Calu3 (cell line): ENCODE measurements at regions not wholly inside any gene's neighbourhood (a gene's known extent, or its start where the extent isn't known, plus 50 kb on each side); places are given as distances from the start of the nearest gene placed in this dataset.

Experiments used
- BruUV-seq: library from RNA; stranded (reverse); fragments of 400-500 nt; replicated peaks from 2 replicates; lab custom pipeline; 2021; lab: Mats Ljungman, UMichigan
- CTCF ChIA-PET: fragments of 300-600 bp; sonication (Branson Sonifier 250); formaldehyde crosslinking; loops from one replicate; lab custom pipeline; 2022; ENCODE audit warnings: antibody characterized with exemption; lab: Charles Lee
- DNase-seq: peaks from one replicate; pipeline ENCODE4 v3.0.0; 2022
- H3K27ac Mint-ChIP-seq: one replicate; pipeline ENCODE4 v1.8.0; 2022; ENCODE audit warnings: mixed read lengths; ENCODE audit not compliant: unreplicated experiment
- H3K27me3 Mint-ChIP-seq: one replicate; pipeline ENCODE4 v1.8.0; 2022; ENCODE audit warnings: mixed read lengths; ENCODE audit not compliant: unreplicated experiment
- H3K36me3 Mint-ChIP-seq: one replicate; pipeline ENCODE4 v1.8.0; 2022; ENCODE audit warnings: mild to moderate bottlenecking, moderate library complexity, mixed read lengths; ENCODE audit not compliant: insufficient read depth, unreplicated experiment
- H3K4me1 Mint-ChIP-seq: one replicate; pipeline ENCODE4 v1.8.0; 2022; ENCODE audit warnings: mild to moderate bottlenecking, low read depth, mixed read lengths; ENCODE audit not compliant: unreplicated experiment
- H3K4me3 Mint-ChIP-seq: one replicate; pipeline ENCODE4 v1.8.0; 2022; ENCODE audit warnings: mild to moderate bottlenecking, low read depth, moderate library complexity, mixed read lengths; ENCODE audit not compliant: unreplicated experiment
- H3K9me3 Mint-ChIP-seq: one replicate; pipeline ENCODE4 v1.8.0; 2022; ENCODE audit warnings: low read depth, mixed read lengths; ENCODE audit not compliant: unreplicated experiment
- intact Hi-C: fragments of 100-400 bp; cut with micrococcal nuclease; formaldehyde crosslinking; loops from one replicate; pipeline ENCODE4 v1.10.0; 2022; ENCODE audit not compliant: unreplicated experiment
- TF ChIP-seq, protein P1 (sequence below): fragments of 200-600 bp; IDR thresholded peaks from one replicate; pipeline ENCODE4 v1.8.0; 2022; ENCODE audit warnings: antibody characterized with exemption; ENCODE audit not compliant: unreplicated experiment

DNA sequence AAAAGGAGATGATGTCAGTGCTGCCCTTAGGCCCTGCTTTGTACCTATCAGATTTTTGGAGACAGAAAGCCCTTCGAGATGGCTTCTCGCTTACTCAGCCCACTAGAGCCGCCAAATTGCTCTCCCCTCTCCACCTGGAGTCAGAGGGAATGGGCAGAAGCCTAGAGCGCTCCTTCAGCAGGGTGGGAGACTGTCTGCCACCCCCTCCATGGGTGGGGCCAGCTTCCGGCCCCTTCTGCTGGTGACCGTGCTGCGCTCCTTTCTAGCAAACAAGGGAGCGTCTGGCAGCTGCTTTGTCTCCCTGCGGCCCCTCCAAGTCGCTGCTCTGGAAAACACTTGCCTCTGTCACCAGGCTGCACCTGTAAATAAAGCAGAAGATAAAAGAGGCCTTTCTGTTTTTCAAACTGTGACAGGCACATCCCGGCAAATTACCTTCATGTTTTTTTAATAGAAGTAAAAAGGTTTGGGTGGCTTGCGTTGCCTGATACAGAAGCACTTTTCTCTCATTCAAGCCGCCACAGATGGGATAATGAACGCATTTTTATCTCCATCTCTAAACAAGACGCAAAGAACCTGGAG is 145.7 kb upstream of the NECTIN1 start:
- intact Hi-C loops: no loop called here
- CTCF ChIA-PET: interaction anchor here (0.7 kb wide), 1 partner anchor 288 kb away, joined by 3 read pairs; no protein-coding TSS in a partner anchor
- no peak overlapping the region for H3K4me3 Mint-ChIP-seq
- peaks cover 23% of the 10 kb centered on the region for H3K27me3 Mint-ChIP-seq
- BruUV-seq: no TSS peak
- no peaks in the 10 kb centered on the region for H3K36me3 Mint-ChIP-seq
- H3K4me1 Mint-ChIP-seq: no peaks in the 10 kb centered on the region
- no peak overlapping the region for H3K27ac Mint-ChIP-seq
- H3K9me3 Mint-ChIP-seq: no peaks in the 10 kb centered on the region
- no peak for DNase-seq
- TF ChIP-seq, protein P1, sequence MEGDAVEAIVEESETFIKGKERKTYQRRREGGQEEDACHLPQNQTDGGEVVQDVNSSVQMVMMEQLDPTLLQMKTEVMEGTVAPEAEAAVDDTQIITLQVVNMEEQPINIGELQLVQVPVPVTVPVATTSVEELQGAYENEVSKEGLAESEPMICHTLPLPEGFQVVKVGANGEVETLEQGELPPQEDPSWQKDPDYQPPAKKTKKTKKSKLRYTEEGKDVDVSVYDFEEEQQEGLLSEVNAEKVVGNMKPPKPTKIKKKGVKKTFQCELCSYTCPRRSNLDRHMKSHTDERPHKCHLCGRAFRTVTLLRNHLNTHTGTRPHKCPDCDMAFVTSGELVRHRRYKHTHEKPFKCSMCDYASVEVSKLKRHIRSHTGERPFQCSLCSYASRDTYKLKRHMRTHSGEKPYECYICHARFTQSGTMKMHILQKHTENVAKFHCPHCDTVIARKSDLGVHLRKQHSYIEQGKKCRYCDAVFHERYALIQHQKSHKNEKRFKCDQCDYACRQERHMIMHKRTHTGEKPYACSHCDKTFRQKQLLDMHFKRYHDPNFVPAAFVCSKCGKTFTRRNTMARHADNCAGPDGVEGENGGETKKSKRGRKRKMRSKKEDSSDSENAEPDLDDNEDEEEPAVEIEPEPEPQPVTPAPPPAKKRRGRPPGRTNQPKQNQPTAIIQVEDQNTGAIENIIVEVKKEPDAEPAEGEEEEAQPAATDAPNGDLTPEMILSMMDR: no peak

DNA sequence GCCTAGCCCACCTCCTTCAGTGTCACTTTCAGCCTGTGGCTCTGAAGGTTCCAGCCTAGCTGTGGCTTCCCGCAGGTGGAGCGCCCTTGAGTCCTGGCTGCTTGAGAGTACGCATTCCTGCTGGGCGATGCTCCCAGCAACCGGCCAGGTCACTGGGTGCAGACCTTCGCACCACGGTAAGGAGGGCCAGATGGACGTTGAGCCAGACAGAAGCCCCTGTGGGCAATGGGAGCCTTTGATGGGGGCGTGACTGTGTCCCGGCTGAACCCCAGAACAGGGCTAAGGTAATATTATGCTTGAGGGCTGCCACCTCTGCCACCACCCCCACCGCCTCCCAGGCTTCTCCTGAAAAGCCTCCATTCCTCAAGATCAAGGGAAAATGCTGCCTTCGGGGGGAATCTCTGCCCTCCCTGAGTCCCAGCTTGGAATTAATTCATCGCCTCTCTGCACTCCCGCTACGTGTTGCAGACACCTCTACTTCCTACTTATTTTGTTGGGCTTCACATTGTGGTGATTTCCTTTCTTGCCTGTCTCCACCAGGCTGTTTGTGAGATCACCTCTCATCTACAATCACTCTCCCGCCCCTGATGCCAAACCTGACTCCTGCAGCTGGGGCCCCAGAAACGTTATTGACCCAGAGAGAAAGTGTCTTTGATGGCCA is 144.9 kb upstream of the NECTIN1 start:
- Mint-ChIP-seq H3K27ac (no peak overlapping the region), H3K27me3 (peaks cover 15% of the 10 kb centered on the region), H3K9me3 (no peaks in the 10 kb centered on the region), H3K4me3 (no peak overlapping the region), H3K4me1 (no peaks in the 10 kb centered on the region), H3K36me3 (no peaks in the 10 kb centered on the region)
- TF ChIP-seq, protein P1: no peak
- BruUV-seq: no TSS peak
- CTCF ChIA-PET: interaction anchor here (0.6 kb wide), 1 partner anchor 16 kb away, joined by 3 read pairs; no protein-coding TSS in a partner anchor
- no peak for DNase-seq
- intact Hi-C loops: no loop called here

DNA sequence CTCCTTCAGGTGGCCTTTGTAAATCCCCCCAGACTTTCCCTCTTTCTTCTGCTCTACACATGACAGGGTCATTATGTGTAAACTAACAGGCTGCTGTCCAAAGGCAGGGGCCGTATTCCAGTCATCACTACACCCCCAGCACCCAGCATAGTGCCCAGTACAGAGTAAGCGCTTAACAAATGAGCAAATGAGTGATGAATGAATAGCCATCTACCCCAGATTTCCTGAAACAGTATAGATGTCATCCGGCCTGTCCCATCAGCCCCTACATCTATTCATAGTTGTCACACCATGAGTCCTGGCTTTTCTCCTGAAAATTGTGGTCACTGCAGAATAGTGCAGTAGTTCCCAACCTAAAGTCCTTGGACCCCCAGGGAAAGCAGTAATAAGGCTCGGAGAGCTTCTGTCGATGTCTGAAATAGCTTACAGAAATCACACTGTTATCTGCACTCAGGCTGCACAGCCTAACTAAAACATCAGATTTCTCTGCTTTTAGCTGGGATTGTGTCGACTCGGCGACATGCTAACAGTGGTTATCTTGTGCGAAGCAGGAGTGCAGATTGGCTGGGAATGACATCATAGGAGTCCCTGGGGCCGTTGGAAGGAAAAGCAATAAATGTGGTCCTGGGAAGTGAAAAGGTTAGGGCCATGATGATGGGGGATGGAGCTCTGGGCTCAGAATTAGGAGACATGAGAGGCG is 143.8 kb upstream of the NECTIN1 start:
- no TSS peak for BruUV-seq
- no peak overlapping the region for H3K27ac Mint-ChIP-seq
- H3K4me3 Mint-ChIP-seq: no peak overlapping the region
- no peaks in the 10 kb centered on the region for H3K36me3 Mint-ChIP-seq
- no peaks in the 10 kb centered on the region for H3K4me1 Mint-ChIP-seq
- TF ChIP-seq, protein P1: no peak
- H3K9me3 Mint-ChIP-seq: no peaks in the 10 kb centered on the region
- no peak for DNase-seq
- intact Hi-C loops: no loop called here
- H3K27me3 Mint-ChIP-seq: peaks cover 11% of the 10 kb centered on the region
- CTCF ChIA-PET: no interaction called here

DNA sequence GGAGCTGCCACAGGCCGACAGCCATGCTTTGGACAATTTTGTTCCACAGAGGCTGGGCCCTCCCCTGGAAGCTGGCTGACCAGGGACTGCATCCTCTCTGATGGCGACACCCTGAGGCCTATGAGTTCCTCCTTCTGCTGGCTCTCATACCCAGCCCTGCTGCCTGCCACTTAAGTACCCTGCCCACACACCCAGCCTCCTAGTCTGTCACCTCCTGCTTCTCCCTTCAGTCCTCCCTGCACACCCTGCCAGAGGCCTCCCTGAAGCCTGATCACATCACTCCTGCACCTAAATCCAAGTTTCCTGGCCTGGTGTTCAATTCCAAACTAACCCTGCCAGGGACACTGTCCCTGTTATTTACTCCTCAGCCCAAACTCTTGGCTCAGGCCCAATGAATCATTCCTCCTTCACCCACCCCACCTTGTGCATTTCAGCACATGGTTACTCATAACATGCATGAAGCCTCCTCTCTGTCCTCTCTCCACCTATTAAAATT is 136.7 kb upstream of the NECTIN1 start:
- no TSS peak for BruUV-seq
- intact Hi-C loops: no loop called here
- peaks cover 64% of the 10 kb centered on the region for H3K27me3 Mint-ChIP-seq
- TF ChIP-seq, protein P1: no peak
- H3K27ac Mint-ChIP-seq: no peak overlapping the region
- no peaks in the 10 kb centered on the region for H3K36me3 Mint-ChIP-seq
- DNase-seq: no peak
- no peaks in the 10 kb centered on the region for H3K4me1 Mint-ChIP-seq
- CTCF ChIA-PET: no interaction called here
- H3K4me3 Mint-ChIP-seq: no peak overlapping the region
- no peaks in the 10 kb centered on the region for H3K9me3 Mint-ChIP-seq
